GM18505 (cell line): ENCODE measurements at regions not wholly inside any gene's neighbourhood (a gene's known extent, or its start where the extent isn't known, plus 50 kb on each side); places are given as distances from the start of the nearest gene placed in this dataset.
"Not testable (repeated sequence)": the region's sequence is repeated elsewhere in the genome, so short reads cannot be mapped to it uniquely, and the experiment has no call there.

Experiments used
- ATAC-seq: cut with Tn5 transposase; IDR thresholded peaks from one replicate; pipeline ENCODE4 v1.9.1; 2021; ENCODE audit not compliant: unreplicated experiment
- POLR2A ChIP-seq: IDR thresholded peaks from 4 replicates; pipeline ENCODE4 v1.6.1; 2011; ENCODE audit warnings: borderline replicate concordance; ENCODE audit not compliant: insufficient read depth, insufficient read length; ENCODE audit errors: extremely low read depth

DNA sequence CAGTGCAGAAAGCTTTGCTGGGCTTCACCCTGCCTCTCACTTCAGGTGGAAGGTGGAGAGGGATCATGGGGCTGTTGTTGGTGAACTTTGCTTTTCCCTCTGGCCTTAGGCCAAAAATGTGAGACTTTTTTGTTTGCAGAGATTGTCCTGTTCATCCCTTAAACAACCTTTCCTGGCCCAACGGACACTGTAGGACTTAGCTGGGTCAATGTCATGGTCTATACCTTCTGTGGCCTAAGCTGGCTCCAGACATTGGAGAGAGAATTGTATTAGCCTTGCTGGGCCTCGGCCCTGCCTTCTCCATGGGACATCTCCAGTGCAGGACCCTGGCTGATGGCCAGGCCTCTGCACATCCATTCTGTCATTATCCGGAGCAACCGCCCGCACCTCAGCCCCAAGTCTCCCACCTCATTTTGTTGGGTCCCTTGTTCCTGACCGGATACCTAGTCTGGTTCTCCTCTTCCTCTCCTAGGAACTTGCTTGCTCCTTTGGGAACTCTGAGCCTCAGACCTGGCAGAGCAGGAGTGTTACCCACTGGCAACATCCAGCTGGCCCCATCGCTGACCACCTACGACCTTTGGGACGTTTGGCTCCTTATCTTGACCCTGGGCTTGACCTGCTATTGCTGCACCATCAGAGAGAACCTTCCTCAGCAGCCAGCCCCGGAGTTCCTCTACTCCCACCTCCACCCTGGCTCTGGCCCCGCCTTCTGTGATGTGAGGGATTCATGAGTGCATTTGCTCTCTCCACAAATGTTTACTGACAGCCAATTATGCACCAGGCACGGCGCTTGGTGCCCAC lies 128.2 kb downstream of the BANF2 start:
- TF ChIP-seq POLR2A = no peak
- no peak for ATAC-seq

DNA sequence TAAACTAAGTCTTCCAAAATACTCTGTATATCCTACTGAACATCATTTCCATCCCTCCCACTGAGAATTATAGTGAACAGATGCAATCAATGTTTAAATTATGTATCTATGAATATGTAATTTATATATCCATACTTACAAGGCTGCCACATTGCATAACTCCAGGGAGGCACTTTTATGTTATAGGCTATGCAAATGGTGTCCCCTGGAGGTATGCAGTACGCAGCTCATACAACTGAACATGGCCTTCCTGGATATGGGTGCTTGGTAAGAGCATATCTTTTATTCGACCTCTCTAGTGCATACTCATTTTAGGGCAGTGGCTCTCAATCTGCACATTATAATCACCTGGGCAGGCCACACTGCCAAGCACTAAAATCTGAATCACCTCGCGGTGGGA lies 127.3 kb downstream of the BANF2 start:
- no peak for ATAC-seq
- no peak for TF ChIP-seq POLR2A

DNA sequence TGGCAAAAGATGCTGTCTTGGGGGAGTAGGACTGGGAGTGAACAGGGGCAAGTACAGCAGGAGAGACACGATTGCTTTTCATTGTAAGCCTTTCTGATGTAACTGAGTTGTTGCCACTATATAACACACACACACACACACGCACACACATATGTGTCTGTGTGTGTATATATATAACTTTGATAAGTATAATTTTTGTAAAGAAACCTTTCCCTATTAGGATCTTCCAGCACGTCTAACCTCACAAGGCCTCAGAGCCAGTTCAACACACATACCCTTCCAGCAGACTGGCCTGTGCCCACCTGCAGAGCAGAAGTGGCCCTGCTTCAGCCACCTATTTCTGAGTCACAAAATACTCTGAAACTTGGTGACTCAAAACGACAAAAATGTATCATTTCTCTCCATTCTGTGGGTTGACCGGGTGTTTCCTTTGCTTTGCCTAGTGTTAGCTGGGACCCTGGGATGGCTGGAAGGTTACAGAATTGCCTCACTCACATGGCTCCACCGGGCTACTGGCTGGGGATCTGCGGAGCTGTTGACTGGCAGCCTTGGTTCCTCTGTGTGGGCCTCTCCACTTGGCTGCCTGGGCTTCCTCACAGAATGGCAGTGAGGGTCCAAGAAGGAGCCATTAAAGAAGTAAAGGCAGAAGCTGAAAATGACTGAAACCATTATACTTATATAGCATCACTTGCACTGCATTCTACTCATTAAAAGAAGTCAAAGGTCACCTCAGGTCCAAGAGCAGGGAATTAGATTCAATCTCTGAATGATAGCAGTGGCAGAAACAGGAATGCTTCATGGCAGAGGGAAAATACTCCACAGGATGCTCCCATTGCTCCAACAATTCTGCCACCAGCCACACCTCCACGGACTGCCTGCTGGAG lies 126.4 kb downstream of the BANF2 start:
- ATAC-seq = peak; percentile 88
- TF ChIP-seq POLR2A = peak; percentile 37

DNA sequence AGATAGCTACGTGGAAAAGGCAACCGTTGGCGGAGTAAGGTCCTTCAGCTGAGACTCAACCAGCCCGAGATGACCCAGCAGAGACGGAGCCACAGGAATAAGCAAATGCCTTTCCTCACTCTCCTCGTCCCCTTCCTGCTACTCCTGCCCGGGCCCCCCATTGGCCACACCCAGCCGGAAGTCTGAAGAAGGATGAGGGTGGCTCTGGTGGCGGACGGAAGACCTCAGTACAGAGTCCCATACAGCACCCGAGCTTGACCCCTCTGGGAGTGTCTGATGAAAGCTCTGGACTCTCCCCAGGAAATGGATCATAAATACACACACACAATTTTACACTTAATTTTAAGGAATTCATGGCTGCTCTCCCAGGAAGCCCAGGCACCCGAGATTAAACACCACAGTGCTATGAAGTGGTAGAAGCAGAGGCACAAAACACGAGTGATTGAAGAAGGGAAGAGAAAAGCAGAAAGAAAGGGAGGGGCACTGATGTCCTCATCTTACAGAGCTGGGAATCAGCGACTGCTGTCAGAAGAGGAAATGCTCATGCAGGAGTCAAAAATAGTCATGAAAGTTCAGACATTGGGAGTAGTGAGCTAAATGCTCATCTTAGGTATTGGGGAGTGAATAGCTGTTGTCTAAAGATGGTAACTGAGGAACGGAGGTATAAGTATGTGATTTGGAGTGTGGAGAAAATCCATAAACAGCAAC lies 125.6 kb downstream of the BANF2 start:
- no peak for TF ChIP-seq POLR2A
- ATAC-seq = peak; percentile 4

DNA sequence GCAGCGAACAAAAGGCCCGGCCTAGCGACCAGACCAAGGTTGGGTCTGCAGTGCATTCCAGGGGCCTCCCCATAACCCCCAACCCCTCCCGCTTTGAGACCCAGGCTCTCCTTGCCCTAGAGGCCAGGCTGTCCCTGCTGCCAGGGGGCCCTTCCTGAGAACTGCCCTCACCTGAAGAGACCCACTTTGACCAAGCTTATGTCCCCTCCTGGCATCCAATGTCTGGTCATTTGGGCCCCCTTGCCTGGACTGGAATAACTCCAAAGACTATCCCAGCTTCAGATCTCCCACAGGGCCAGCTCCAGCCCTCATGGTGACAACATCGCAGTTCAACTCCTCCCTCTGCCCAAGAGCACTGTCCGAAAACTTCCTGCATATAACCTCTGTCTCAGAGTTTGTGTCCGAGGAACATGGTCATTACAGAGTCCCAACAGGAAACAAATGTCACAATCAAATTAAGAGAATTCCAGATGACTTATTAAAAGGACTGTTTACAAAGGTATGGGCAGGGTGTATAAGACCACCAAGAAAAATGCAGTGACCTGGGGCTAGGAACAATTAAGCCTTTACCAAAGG lies 125.0 kb downstream of the BANF2 start:
- no peak for ATAC-seq
- no peak for TF ChIP-seq POLR2A

DNA sequence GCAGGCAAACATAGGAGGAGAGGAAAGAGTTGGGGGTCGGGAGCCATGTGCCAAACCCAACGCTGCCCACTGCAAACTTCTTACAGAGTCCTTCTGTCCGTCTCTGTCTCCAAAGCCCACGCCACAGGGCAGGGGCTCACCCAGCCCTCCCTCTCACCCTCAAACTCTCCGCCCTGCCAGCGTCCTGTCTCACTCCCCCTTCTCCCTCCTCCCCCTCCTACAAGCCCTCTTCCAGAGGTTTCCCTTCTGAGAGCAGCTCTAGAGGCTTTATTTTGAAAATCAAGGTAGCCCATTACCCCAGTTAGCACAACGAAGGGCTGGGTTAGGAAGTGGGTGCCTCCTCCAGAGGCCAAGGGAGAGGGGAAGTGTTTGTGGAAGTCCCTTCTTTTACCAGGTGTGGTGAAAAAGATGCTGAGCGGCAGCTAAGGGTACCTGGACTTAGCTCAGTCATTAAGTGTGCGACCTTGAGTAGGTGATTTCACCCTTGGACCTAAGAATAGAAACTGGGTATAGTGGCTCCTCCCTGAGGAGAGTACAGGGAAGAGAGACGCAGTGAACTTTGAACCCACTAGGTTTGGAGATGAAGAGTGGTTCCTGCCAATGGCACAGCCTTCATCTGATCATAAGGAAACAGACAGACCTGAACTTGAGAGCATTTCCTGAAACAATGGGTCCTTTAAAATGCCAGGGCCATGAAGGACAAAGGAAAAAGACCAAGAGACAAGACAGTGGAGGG lies 123.8 kb downstream of the BANF2 start:
- ATAC-seq = no peak
- no peak for TF ChIP-seq POLR2A

DNA sequence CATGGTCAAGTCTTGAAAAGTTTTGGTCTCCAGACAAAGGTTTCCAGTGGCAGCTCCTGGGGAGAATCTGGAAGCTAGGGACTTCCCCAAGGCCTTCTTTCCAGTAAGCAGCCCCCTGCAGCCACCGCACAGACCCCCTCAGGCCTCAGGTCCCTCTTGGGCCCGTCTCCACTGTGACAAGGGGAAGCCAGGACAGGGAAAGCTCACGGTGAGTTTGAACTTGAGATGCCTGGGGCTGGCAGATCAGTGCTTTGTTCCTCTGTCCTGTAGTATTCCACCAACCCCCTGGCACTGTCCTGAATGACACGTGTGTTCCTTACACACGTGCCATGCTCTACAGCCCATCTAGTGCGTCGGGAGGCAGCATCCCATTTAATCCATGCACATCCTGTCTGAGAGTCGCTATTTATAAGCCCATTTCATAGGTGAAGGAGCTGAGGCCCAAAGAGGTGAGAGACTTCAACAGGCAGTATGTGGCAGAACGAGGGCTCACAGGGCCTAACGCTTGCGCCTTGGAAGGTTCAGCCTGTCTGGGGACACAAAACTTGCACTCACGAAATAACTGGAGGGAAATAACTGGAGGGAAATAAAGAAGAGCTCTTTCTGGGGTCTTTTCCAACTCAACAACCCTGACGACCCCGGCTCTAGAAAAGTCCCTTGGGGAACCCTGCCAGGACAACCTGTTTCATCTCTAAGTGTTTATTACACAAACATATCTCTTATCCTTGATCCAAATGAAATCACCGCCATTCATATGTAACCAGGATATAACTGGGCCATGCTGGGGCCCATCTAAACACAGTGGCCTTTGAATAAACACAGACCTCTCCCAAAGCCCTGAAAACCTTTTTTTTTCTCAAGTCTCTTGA lies 123.0 kb downstream of the BANF2 start:
- TF ChIP-seq POLR2A = no peak

DNA sequence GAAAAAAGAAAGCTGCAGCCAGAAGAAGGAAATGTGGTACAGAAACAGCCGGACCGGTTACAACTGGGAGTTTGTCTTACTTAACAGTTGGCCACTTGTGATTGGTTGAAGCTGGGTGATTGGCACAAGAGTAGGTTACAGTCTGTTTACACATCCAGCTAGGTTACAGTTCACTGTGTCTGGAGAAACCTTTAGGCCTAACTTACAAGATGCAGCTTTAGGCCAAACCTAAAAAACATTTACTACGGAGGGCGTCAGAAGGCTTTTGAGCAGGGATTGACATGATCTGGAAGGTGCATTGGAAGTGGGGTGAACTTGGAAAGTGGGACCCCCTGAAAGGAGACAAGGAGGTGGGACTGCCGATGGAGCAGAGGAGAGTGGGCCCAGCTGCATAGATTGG lies 122.3 kb downstream of the BANF2 start:
- ATAC-seq = no peak
- TF ChIP-seq POLR2A = no peak

More for the DNA sequence above, 123.0 kb downstream of the BANF2 start:
- no peak for ATAC-seq

DNA sequence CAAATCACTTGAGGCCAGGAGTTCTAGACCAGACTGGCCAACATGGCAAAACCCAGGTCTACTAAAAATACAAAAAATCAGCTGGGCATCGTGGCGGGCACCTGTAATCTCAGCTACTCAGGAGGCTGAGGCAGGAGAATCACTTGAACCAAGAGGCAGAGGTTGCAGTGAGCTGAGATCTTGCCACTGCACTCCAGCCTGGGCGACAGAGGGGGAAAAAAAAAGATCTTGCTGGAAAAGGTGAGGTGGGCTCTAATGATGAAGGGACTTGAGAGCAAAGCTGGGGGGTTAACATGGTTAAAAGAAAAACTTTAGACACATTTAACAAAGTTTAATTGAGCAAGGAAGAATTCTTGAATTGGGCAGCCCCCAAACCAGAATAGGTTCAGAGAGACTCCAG lies 121.8 kb downstream of the BANF2 start:
- not testable (repeated sequence) for ATAC-seq

DNA sequence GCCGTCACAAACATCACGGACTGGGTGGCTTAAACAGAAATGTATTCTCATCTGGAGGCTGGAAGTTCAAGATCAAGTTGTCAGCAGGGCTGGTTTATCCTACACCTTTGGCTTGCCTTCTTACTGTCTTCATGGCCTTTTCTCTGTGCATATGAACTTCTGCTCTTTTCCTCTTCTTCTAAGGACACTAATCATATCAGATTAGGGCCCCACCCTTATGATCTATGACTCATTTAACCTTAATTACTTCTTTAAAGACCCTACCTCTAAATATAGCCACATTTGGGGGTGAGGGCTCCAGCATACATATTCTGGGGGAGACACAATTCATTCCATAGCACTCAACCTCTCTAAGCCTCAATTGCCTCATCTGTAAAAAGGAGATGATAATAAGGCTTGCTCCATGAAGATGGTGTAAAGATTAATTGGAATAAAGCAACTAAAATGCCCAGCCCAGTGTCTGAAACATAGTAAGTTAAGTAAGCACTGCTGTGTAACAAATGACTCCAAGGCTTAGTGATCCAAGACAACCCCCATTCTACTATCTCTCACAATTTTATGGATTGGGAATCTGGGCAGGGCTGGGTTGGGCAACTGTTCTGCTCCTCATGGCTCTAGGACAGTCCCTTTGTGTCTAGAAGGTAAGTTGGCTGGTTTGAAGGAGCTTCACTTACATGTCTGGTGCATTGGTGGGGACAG lies 119.8 kb downstream of the BANF2 start:
- ATAC-seq = no peak
- TF ChIP-seq POLR2A = no peak

DNA sequence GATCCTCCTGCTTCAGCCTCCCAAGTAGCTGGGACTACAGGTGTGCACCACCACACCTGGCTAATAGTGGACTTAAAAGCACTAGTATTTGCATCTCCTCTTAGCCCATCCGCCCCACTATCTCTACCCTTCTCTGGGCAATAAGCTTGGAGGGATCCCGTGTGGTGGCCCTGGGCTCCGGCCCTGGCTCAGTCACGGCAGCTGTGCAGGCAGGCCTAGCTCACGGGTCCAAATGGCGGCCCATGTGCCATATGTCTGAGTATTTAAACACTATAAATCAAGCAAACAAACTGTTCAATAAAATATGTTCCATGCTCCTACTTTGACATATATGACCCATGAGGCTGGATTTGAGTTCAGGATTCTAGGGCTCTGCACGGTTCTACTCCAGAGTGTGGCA lies 118.4 kb downstream of the BANF2 start:
- no peak for ATAC-seq
- no peak for TF ChIP-seq POLR2A

DNA sequence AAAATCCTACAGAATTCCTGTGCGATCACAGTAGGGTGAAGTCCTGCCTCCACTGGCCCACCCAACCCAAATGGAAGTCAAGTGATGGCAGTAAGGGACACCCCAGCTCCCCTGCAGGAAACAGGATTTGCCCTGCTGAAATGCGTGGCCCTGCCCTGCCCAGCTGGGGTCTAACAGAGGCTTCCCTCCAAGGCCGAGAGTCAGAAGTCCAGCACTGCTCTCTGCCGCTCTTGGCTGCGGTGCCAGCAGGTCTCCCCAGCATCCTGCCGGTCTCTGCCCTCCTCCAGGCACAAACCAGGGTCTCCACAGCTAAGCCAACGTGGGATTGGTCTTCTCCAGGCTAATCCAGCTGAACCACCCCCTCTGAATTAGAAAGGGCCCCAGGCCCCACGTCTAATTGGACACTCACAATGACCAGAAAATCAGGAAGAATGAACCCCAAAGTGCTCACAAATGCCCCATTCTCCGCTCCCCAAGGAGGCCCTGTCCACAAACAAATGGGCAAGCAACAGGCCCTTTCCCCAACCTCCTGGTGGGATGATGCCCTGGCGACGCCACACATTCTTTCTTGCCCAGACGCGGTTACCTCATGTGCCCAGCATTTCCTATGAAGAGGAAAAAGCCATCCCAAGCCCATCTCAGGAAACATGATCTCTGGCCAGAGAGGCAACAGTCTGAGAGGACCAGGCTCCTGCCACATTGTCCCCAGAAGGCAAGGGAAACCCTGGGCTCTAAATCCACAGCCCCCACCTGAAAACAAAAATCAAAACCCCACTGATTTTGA lies 117.2 kb downstream of the BANF2 start:
- TF ChIP-seq POLR2A = no peak
- no peak for ATAC-seq
